Adrenal gland (tissue), 5 donors: ENCODE measurements at regions not wholly inside any gene's neighbourhood (a gene's known extent, or its start where the extent isn't known, plus 50 kb on each side); places are given as distances from the start of the nearest gene placed in this dataset.

ENCODE experiments used
- CTCF ChIP-seq, 6 experiments: fragments of 450-650 bp in 4 of 6; fragments of 200-600 bp in 2 of 6; sonication (generic) in 1 of 6; IDR thresholded peaks; 1 replicate in 5 of 6; 2 replicates in 1 of 6; pipeline versions ENCODE4 v1.5.1 to v1.8.0; 2016 to 2021; ENCODE audit warnings: antibody characterized with exemption in 6 of 6, mild to moderate bottlenecking in 2 of 6, moderate library complexity in 1 of 6
- POLR2A ChIP-seq, 2 donors: fragments of 450-650 bp; IDR thresholded peaks; one replicate each; pipeline ENCODE4 v1.6.1; 2017; ENCODE audit warnings: antibody characterized with exemption in 2 of 2, mild to moderate bottlenecking in 2 of 2, moderate library complexity in 1 of 2
- donor health status: DM: no; HTN: no; CAD: no.

DNA sequence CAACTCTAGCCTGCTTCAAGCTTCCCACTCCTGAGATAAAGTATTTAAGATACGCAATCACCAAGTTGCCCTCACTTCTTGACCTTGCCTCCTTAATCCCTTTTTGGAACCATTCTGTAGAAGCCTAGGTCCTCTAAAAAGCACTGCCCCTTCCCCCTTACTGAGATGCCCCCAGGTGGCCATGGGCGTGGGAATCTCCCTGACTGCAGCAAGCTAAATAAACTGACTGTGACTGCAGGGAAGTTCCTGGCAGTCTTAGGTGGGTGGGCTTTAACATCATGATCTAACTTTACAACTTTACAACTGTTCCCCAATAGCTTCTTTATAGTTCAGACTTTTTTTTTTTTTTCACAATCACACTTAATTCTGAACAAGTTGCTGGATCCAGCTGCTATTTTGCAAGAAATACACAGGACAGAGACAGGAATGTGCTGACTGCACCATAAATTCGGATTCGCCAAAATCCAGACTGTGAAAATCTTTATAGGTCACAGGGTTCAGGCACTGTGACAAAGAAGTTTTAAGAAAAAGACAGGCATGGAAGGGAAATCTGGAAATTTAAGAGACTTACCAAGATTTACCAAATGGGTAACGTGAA, 344.2 kb upstream of the SULF2 start:
- TF ChIP-seq CTCF (IDR thresholded peaks at IDR 0.05) (no peak), POLR2A (IDR thresholded peaks at IDR 0.05) (no peak)
